HG02759 (cell line): ENCODE measurements at regions not wholly inside any gene's neighbourhood (a gene's known extent, or its start where the extent isn't known, plus 50 kb on each side); places are given as distances from the start of the nearest gene placed in this dataset.
"Not testable (repeated sequence)": the region's sequence is repeated elsewhere in the genome, so short reads cannot be mapped to it uniquely, and the experiment has no call there.

Experiments
- ATAC-seq: cut with Tn5 transposase; IDR thresholded peaks from one replicate; pipeline ENCODE4 v1.9.1; 2021; ENCODE audit warnings: mild to moderate bottlenecking, moderate library complexity; ENCODE audit not compliant: unreplicated experiment

DNA sequence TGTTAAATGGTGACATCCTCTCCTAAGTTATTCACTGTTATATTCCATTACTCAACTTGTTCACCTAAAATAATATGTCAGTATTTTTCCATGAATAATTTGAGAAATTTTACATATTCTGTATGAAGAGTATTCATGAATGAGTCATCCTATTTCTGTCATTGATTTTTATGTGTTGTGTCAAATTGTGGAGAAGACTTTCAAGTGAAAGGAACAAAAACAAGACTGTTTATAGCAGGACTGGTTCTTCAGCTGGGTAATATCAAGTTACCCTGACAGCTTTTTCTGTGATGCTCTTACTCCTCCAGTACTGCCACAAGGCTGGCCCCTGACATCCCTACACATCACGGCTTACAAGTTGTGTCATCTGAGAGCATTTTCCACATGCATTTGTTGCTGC, 847.7 kb downstream of the NCAM2 start:
- no peak for ATAC-seq

DNA sequence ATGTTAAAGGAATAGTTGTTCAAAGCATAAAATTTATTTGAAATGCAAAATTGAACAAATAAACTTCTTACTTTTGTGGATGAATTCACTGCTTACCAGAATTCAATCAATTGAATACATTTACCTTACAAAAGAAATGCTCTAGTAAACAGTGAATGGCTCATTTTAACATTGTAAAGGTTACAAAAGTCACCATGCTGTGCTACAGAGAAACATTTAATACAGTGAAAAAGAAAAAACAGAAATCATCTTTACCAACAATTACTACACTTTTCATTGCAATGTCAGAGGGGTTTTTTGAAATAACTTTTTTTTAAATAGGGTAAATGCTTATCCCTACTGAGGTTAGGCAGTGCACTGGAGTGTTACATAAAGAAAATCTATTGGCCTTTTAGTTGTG, 853.0 kb downstream of the NCAM2 start:
- ATAC-seq, result no peak

DNA sequence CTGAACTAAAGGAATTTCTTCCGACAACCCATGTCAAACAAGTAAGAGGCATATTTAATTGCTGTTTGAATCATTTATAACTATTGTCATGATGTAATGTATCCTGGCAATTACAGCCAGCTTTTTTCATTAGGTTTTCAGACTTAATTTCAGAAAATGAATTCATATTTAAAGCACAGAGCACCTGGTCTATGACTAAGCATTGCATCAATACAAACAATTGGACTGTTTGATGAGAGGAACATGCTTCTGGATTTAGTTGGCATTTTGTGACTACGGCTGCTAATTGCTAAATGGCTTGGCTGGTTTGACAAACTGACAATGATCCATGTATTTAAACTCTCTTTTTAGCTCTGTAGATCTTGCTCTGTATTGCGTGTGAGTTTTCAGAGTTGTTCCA, 853.4 kb downstream of the NCAM2 start:
- no peak for ATAC-seq

DNA sequence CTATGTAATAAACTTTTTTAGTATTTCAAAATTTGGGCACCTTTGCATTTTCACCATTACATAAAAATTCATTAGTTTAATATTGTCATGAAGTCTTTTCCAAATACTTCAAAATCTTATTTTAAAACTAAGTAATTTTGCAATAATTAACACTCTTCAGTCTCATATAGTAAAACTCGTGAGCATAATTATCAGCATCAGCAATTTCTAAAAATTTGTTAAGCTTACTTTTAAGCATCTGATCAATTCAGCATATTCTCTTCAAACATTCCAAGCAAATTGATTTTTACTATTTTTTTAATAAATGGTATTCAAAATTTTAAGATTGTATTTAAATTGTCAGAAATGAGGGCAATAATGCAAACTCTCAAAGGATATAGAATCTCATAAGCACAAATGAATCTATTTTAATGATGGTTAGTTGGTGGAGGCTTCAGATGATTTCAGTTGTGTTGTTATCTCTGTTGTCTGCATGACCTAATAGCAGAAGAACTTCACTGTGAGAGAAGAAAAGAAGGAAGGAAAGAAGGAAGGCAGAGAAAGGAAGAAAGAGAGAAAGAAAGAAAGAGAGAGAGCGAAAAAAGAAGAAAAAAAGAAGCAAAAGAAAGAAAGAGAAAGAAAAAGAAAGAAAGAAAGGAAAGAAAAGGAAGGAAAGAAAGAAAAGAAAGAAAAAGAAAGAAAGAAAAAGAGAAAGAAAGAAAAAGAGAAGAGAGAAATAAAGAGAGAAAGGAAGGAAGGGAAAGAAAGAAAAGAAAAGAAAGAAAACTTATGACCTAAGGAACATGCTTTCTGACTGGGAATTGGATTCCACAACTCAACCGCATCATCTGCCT, 860.5 kb downstream of the NCAM2 start:
- no peak for ATAC-seq

DNA sequence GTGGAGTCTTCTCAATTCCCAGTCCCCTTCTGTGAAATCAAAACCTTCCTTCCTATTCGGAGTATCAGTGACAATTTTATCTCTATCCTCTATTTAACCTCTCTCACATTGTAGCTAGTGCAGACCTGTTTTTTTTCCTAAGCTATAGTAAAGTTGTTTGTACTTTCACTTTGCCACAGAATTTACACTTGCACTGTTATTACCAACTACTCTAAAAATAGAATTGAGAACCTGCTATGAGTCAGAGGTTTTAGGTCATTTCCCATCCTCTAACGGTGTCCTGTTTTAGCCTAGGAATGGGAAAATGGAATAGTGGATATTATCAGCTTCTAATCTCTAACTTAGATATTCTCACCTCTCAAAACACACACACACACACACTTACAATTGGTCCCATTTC, 862.7 kb downstream of the NCAM2 start:
- ATAC-seq, result no peak

DNA sequence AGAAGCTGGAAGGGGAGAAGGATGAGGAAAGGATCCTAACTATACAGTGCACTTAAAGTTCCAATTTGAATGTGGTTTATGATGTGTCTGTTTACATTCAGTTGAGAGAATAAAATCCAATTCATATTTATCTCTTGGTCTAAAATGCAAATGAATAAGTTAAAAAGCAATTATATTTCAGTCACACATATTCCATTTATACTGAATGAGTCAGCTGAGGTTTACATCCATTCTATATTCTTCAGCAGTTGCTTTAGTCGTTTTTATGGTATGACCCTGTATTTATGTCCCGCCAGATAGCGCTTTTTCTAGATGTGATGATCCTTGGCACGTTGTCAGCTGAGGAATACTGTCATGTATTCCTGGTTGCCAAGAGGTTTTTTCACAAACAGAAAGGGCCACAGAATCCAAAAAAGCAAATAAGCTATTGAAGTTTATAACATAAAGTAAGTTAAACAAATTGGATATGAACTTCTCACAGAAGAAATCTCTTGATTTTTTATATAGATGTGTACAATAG, 866.2 kb downstream of the NCAM2 start:
- ATAC-seq, result no peak

DNA sequence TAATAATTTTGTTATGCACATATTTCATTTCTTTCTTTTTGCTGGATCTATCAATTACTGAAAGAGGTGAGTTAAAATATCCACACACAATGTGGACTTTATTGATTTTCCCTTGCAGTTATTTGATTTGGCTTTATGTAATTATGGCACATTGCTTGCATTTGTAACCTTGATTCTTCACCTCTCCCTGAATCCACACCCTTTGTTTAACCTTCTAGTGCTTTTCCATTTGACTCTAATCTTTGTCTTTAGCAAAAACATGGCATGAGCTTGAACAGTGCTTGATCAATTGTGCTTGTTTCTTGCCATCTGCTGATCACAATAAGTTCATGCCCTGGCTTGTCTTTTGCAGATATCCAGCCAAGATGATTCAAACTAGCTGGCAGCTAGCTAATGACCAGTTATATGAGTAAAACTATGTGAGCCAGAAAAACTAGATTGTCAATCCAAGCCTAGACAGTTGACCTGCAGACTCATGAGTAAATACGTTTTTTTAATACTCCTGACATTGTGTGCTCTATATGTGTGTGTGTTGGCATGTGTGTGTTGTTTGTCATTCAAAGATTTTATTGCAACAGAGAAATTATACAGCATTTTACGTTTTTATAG, 899.2 kb downstream of the NCAM2 start:
- no peak for ATAC-seq

DNA sequence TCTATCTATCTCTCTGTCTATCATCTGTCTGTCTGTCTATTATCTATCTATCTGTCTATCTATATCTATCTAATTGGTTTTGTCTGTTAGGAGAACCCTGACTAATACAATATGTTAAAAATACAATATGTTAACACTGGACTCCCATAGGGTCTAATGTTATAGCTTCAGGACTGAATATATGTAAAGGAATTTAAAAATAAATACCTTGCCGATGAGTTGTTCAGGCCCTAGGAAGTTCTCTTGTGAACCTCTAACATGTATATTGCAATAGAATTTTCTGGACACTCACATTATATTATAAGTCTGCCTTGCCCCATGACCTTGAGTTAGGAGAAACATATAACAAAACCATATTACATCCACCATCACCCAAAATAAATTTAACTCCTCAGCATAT, 900.6 kb downstream of the NCAM2 start:
- no peak for ATAC-seq

DNA sequence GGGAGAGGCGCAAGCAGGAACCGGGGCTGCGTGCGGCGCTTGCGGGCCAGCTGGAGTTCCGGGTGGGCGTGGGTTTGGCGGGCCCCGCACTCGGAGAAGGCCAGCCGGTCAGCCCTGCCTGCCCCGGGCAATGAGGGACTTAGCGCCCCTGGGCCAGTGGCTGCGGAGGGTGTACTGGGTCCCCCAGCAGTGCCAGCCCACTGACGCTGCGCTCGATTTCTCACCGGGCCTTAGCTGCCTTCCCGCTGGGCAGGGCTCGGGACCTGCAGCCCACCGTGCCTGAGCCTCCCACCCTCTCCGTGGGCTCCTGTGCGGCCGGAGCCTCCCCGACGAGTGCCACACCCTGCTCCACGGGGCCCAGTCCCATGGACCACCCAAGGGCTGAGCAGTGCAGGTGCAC, 904.2 kb downstream of the NCAM2 start:
- not testable (repeated sequence) for ATAC-seq

DNA sequence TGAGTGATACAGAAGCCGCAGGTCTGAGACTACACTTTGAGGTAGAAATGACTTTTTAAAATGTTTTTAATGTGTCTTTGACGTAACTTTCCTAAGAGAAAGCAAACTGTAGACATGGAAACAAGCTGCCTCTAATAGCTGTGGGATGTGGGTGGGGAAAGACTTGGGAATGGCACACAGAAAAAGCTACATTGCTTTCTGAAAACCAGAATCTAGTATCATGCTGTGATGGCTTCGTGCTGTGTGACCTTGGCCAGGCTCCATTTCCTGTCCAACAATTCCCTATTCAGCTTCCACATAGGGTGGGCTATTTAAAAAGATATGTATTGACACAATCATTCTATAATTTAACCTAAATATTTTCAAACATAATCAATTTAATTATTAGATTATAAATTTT, 909.1 kb downstream of the NCAM2 start:
- no peak for ATAC-seq

DNA sequence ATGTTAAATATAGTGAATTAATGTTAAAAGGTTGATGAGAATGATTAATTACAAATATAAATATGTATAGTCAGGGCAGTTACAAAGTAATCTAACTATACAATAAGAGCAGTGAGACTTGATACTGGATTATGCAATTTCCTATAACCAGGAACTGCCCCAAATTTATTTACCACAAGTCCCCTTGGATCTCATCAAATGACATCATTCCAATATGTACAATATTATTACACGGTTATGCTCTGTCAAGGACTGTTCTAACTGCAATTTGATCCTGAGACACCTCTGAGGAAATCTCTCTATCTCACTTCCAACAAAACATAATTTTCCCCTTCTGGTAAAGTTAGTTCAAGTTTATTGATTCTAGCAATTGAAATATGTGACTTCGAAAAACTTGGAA, 917.6 kb downstream of the NCAM2 start:
- ATAC-seq, result no peak

DNA sequence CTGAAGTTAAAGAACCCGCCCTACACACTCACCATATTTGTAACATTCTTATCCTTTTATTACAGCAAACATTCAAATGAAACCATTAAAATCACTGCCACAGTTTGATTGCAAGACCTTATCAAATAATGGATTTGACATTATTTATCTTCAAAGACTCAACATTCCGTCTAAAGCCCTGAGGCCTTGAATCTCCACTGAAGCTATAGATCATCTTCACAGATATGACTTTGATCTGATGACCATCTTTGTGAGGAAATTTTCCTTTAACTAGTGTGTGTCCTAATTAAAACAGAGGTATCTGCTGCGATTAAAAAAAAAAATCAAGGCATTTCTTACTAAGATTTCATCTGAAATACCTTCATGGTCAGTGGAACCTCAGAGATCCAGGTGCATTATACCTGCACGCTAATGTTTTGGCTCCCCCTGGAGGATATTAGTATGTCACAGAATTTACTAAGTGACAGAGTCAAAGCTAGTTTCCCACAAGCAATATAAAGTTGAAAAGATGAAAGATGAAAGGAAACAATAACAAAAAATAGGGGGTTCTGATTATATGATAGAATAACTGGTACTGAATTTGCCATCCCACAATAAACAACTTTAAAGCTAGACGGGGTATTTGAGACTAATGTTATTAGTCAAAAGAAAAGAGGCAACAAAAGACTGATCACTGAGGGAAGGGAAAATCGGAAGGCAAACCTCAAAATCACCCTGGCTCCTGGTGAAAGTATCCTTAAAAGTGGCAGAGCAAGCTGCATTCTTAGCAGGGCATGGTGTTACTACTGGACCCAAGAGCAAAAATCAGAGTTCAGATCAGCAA, 923.4 kb downstream of the NCAM2 start:
- peak; percentile 53 for ATAC-seq

DNA sequence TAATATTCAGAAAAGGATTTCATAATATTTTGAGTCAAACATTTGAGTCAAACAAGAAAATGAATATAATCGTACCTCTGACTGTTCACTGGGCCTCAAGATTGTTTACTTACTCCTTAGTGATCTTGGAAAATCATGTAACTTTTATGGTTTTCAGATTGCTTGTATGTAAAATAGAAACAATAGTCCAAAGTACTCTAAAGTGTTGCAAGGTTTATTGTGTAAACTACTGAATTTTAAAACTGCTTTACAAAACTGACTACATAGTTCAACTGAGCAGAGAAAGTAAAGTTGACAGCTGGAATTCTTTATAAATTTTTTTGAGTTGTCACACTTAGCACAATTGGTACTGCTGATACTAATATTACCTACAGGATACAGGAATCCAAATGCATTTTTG, 931.0 kb downstream of the NCAM2 start:
- ATAC-seq, result no peak

DNA sequence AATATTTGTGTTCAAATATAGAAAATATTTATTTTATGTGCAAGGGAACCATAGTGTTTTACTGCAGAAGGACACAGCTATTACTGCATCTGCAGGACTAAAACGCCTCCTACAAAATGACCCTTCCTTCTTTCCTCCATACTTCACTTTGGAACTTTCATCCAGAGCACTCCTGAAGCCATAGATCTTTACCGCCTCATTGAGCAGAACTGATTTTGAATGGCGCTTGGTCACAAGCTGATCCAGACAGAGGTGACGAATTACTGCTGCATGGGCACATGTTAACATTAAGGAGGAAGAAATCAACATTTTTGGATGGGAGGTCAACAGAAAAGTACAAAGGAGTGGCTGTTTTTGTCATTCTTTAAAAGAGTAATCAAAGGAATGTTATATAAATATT, 931.6 kb downstream of the NCAM2 start:
- no peak for ATAC-seq

DNA sequence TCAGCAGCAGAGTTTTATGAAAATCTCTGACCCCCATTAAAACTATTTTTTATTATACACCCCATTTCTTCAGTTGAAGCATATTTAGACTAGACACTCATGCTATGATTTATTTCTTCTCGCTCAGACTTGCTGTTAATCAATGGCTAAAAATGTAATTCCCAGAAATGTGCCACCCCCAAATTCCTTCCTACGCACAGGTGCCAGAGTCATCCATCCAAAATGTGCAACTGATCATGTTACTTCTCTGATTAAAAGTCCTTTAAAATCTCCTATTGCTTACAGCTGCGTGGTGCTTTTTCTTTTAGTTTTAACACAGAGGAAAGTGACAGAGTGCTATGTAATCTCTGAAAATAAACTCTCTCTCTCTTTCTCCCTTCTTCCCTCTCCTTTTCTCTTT, 954.4 kb downstream of the NCAM2 start:
- no peak for ATAC-seq

DNA sequence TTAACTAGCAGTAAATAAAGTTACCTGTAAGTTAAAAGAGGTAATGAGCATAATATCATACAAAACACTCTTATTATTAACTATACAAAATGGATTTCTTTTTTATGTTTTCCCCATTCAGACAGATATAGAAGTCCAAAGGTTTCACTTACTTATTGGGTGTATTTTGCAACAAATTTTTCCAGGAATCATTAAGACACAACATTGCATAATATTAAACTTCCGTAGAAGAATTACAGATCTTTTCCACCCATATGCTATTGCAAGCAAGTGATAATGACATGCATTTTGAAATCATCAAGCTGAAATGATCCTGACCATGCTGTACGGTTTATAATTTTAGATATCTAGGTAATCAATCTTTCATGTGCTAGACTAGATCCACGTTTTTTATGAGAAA, 957.0 kb downstream of the NCAM2 start:
- no peak for ATAC-seq

DNA sequence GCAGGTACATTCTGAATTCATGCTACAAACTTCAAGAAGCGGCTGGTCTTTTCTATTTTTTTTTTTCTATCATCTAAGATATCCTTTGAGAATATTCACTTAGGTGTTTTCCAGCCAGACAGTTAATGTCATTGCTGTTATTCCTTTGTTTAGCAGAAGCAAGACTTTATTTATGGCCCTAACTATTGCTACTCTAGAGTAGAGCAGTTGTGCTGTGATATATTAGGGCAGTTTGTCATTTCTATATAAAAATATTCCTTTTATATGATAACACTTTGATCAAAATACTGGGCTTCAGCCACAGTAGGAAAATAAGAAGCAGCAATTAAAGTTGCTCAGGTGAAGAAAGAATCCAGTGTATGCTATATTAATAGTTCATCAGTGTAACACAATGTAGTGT, 959.3 kb downstream of the NCAM2 start:
- no peak for ATAC-seq

DNA sequence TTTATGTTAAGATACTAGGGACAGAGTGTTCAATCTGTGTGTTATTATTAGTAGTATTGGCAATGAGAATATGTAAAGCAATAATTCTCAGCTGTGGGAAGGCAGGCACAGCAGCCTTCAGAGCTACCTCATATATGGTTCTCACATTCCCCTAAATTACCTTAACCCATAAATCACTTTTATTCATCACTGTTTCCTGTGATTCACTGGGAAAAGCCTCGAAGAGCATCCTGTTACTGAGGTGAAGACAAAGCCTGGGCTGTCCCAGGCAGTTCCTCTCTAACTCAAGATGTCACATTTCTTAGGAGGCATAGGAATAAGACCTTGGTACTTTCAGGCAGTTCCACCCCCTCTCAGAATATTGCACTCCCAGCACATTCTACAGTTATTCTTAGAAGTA, 965.7 kb downstream of the NCAM2 start:
- ATAC-seq, result no peak

DNA sequence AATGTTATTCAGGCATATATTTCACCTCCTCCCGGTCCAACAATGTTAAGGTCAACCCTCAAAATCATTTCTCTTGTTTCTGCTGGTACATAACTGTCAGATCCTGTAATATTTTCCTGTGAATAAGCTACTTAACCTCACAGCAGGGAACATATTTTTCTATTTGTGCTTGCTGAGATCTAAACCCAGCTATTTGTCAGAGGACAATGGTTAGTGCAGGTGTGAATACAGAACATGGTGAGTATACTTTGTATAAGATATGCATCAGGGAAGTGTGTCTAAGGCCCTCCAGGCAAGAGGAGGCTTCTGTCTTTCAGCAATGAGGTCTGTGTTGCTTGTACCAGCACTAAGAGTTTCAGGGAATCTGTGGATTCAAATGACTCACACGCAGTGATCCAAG, 970.6 kb downstream of the NCAM2 start:
- no peak for ATAC-seq

DNA sequence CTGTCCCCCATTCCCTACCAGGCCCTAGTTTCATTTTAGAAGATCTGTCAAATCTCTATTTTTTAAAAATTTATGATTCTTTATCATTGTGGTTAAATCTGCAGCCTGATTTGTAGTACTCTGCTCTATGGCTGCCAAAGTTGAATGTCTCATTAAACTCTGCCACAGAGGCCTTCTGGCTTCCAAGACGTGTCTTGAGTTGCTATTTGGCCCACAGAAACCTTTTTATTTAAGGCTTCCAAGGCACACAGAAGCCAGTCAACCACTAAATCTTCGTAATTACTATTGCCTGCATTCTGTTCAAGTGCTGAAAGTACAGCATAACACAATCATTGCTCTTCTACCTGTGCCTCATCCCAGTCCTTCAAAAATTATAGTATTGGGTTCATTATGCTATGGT, 971.0 kb downstream of the NCAM2 start:
- ATAC-seq, result no peak

DNA sequence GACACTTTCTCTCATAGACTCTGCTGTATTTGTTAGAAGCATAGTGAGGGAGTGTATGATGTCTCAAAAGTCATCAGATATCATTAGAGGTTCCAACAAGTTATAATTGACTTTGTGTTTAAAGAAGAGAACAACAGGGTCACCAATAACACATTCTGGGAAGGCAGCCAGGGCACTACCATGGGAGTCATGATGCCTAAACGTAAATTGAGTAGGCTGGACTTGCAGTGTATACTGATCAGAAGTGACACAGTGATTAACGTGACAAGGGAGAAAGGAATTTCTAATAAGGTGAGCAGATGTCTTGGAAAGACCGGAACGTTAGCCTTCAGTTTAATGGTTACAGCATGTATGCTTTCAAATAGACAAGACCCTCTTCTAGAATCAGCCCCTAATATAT, 973.2 kb downstream of the NCAM2 start:
- no peak for ATAC-seq

DNA sequence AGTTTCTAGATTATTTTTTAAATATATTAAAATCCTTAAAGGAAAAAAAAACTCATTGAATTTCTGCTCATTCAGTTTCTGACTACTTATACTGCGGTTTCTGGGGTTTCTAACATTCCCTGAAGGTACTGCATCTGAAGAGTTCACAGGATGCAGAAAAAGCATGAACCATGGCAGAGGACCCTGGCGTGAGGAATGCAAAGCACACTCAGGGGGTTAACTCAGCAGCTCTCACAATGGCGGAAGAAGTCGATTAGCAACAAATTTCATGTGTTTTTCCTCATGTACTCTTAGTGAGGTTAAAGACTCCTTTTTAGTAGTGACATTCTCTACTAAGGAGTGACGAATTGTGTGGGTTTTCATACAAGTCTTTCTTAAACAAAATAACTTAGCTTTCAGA, 975.6 kb downstream of the NCAM2 start:
- ATAC-seq, result no peak
